Fibroblast of mammary gland (primary cell): ENCODE measurements at regions not wholly inside any gene's neighbourhood (a gene's known extent, or its start where the extent isn't known, plus 50 kb on each side); places are given as distances from the start of the nearest gene placed in this dataset.
A peak's percentile ranks its signal among the peaks of the same experiment; 100 is the strongest.

Experiments used
- DNase-seq: peaks from one replicate; pipeline ENCODE4 v3.0.0-alpha.2; 2010; ENCODE audit warnings: low read depth
- H3K4me3 ChIP-seq: 2 replicates; pipeline ENCODE4 v1.5.1; 2011; ENCODE audit warnings: low read depth, mild to moderate bottlenecking, low read length, moderate library complexity; ENCODE audit not compliant: control insufficient read depth
- TF ChIP-seq, protein P1 (sequence below): conservative IDR thresholded peaks from 2 replicates; pipeline ENCODE4 v1.5.1; 2011; ENCODE audit warnings: low read depth, low read length, inconsistent platforms; ENCODE audit not compliant: control insufficient read depth, insufficient read depth

DNA sequence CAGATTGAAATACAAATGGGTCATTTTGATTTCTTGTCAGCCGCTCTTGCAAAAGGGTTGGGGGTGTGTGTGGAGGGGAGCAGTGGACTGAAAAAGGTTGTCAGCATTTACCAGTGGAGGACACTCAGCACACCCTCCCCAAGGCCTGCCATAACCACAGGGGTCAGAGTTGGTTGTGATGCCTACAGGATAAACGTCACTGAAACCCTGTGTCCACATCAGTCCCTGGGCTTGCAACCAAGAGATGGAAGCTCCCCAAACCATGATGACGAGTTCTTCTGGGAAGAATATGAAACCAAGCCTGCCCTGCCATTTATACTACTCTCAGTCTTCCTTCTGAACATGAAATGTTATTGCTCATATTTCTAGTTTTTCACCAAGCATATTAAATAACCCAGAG, 54.0 kb upstream of the UMPS start:
- TF ChIP-seq, protein P1, sequence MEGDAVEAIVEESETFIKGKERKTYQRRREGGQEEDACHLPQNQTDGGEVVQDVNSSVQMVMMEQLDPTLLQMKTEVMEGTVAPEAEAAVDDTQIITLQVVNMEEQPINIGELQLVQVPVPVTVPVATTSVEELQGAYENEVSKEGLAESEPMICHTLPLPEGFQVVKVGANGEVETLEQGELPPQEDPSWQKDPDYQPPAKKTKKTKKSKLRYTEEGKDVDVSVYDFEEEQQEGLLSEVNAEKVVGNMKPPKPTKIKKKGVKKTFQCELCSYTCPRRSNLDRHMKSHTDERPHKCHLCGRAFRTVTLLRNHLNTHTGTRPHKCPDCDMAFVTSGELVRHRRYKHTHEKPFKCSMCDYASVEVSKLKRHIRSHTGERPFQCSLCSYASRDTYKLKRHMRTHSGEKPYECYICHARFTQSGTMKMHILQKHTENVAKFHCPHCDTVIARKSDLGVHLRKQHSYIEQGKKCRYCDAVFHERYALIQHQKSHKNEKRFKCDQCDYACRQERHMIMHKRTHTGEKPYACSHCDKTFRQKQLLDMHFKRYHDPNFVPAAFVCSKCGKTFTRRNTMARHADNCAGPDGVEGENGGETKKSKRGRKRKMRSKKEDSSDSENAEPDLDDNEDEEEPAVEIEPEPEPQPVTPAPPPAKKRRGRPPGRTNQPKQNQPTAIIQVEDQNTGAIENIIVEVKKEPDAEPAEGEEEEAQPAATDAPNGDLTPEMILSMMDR: no peak
- DNase-seq: peak; percentile 94

DNA sequence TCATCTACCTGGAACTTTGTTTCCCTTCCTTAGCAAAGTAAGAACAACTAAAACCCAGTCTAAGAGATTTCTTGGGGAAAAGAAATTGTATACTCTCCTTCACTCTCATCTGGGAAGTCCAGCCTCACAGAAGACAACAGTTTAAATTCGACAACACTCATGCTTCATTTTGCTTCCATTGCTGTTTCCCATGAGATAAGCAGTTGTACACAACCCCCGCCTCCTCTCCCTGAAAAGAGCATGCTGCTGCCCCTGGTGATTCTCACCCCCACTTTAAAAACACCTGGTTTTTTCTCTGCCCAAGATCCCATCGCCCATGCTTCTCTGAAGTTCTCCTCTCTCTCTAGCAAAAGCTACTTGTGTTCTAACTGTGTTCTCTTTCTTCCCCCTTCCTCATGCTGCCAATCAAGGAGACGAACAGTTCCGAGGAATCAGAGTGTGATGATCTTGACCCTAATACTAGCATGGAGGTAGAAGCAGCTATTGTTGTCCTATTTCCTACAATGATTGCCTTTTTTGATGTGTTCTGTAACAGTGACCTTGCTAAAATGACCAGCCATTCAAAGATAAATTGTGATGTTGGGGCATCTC, 51.1 kb upstream of the UMPS start:
- no peak overlapping the region for H3K4me3 ChIP-seq
- TF ChIP-seq, protein P1: no peak
- no peak for DNase-seq

More for the DNA sequence above, 54.0 kb upstream of the UMPS start:
- no peak overlapping the region for H3K4me3 ChIP-seq
